HUES6 (cell line): ENCODE measurements at regions not wholly inside any gene's neighbourhood (a gene's known extent, or its start where the extent isn't known, plus 50 kb on each side); places are given as distances from the start of the nearest gene placed in this dataset.

Experiments used
- H3K27ac ChIP-seq: 2 replicates; pipeline ENCODE4 v1.7.0; 2013; ENCODE audit warnings: low read depth, mild to moderate bottlenecking, low read length, inconsistent platforms
- H3K27me3 ChIP-seq: 2 replicates; pipeline ENCODE4 v1.6.1; 2013; ENCODE audit warnings: low read length; ENCODE audit not compliant: control insufficient read depth, insufficient read depth
- H3K36me3 ChIP-seq: 2 replicates; pipeline ENCODE4 v1.6.1; 2013; ENCODE audit warnings: low read length; ENCODE audit not compliant: control insufficient read depth, insufficient read depth
- H3K4me1 ChIP-seq: 2 replicates; pipeline ENCODE4 v1.6.1; 2013; ENCODE audit warnings: low read length; ENCODE audit not compliant: control insufficient read depth, insufficient read depth
- H3K4me3 ChIP-seq: 2 replicates; pipeline ENCODE4 v1.5.1; 2013; ENCODE audit warnings: low read depth, low read length
- H3K9ac ChIP-seq: one replicate; pipeline ENCODE4 v1.6.1; 2013; ENCODE audit warnings: mild to moderate bottlenecking, low read length
- H3K9me3 ChIP-seq: 2 replicates; pipeline ENCODE4 v1.6.1; 2013; ENCODE audit warnings: low read depth, low read length; ENCODE audit not compliant: control insufficient read depth, insufficient read depth

DNA sequence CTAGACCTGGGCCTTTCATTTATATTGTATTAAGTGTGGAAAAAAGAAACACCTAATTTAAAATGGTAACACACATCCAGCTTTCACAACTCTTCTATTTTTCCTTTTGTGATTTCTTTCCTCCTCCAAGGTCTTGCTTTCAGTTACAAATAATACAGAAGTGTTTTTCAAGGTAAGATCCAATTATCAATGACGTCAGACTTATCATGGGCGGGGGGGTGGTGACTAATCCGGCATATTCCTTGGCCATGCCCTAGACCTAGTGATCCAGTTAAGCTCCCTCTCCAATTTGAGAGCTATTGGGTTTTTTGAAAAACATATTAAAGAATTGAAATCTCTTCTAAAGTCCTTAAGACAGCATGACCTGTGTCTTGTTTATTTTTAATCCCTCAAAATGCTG, 669.9 kb upstream of the NR5A2 start:
- no peaks in the 10 kb centered on the region for H3K4me1 ChIP-seq
- H3K36me3 ChIP-seq, result no peaks in the 10 kb centered on the region
- H3K9me3 ChIP-seq, result no peaks in the 10 kb centered on the region
- no peak overlapping the region for H3K27ac ChIP-seq
- H3K4me3 ChIP-seq, result no peak overlapping the region
- no peak overlapping the region for H3K9ac ChIP-seq
- H3K27me3 ChIP-seq, result no peaks in the 10 kb centered on the region

DNA sequence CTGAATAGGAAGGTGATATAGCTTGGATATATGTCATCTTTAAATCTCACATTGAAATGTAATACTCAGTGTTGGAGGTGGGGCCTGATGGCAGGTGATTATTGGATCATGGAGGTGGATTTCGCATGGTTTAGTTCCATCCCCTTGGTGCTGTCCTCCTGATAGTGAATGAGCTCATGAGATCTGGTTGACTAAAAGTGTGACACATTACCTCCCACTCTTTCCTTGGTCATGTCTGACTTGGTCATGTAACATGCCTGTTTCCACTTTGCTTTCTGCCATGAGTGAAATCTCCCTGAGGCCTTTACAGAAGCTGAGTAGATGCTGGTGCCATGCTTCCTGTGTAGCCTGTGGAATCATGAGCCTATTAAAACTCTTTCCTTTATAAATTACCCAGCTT, 664.5 kb upstream of the NR5A2 start:
- H3K4me1 ChIP-seq, result no peaks in the 10 kb centered on the region
- no peak overlapping the region for H3K27ac ChIP-seq
- H3K4me3 ChIP-seq, result no peak overlapping the region
- H3K27me3 ChIP-seq, result no peaks in the 10 kb centered on the region
- H3K9ac ChIP-seq, result no peak overlapping the region
- H3K36me3 ChIP-seq, result no peaks in the 10 kb centered on the region
- H3K9me3 ChIP-seq, result no peaks in the 10 kb centered on the region

DNA sequence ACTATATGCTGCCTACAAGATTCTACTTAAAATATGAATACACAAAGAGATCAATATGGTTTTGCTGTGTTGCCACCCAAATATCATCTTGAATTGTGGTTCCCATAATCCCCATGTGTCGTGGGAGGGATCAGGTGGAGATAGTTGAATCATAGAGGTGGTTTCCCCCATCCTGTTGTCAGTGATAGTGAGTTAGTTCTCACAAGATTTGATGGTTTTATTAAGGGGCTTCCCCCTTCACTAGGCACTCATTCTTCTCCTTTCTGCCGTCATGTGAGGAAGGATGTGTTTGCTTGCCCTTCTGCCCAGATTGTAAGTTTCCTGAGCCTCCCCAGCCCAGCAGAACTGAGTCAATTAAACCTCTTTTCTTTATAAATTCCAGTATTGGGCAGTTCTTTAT, 654.4 kb upstream of the NR5A2 start:
- H3K36me3 ChIP-seq, result no peaks in the 10 kb centered on the region
- no peak overlapping the region for H3K27ac ChIP-seq
- H3K9me3 ChIP-seq, result no peaks in the 10 kb centered on the region

DNA sequence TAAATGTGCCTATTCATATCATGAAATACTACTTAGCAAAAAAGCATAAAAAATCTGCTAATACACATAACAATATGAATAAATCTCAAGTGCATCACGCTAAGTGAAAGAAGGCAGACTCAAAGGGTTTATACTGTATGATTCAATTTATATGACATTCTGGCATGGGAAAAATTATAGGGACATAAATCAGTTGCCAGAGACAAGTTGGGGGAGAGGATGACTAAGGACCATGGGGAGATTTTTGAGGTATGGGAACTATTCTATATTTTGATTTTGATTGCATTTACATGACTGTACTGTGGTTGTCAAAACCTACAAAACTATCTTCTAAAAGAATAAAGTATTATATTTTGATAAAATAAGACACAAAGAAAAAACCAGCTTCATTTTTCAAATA, 650.3 kb upstream of the NR5A2 start:
- Histone ChIP-seq H3K27ac (no peak overlapping the region), H3K4me3 (no peak overlapping the region), H3K4me1 (no peaks in the 10 kb centered on the region), H3K9me3 (no peaks in the 10 kb centered on the region), H3K27me3 (no peaks in the 10 kb centered on the region), H3K36me3 (no peaks in the 10 kb centered on the region), H3K9ac (no peak overlapping the region)

More for the DNA sequence above, 654.4 kb upstream of the NR5A2 start:
- H3K4me3 ChIP-seq, result no peak overlapping the region
- no peaks in the 10 kb centered on the region for H3K4me1 ChIP-seq
- H3K9ac ChIP-seq, result no peak overlapping the region
- no peaks in the 10 kb centered on the region for H3K27me3 ChIP-seq

DNA sequence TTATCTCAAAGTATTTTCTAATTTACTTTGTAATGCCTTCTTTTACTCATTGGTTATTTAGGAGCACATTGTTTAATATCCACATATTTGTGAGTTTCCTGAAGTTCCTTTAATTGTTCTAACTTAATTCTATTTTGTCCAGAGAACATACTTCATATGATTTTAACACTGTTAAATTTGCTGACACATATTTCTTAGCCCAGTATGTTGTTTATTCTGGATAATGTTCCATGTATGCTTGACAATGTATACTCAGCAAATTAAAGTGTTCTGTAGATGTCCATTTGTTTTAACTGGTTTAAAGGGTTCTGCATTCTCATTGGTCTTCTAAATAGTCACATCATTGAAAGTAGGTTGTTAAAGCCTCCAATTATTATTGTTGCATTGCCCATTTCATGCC, 643.7 kb upstream of the NR5A2 start:
- Histone ChIP-seq H3K9ac (no peak overlapping the region), H3K27me3 (no peaks in the 10 kb centered on the region), H3K36me3 (no peaks in the 10 kb centered on the region), H3K4me3 (no peak overlapping the region), H3K9me3 (no peaks in the 10 kb centered on the region), H3K27ac (no peak overlapping the region), H3K4me1 (no peaks in the 10 kb centered on the region)

DNA sequence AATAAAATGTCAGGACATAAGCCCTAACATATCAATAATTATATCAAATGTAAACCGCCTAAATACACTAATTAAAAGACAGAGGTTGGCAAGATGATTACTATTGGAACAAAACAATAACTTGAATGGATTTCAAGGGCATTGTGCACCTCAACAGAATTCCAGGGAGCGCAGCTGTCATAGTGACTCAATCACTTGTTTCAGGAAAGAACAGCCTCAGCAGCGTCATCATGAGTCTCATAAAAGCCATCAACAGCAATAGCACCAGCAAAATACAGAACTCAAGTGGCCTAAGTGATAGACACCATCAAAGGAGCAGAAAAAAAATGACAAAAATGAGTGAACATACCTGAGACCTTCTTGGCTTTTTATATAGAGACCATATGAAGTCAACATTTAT, 632.7 kb upstream of the NR5A2 start:
- H3K9ac ChIP-seq, result no peak overlapping the region
- no peaks in the 10 kb centered on the region for H3K36me3 ChIP-seq
- H3K27me3 ChIP-seq, result no peaks in the 10 kb centered on the region
- H3K4me3 ChIP-seq, result no peak overlapping the region
- H3K9me3 ChIP-seq, result no peaks in the 10 kb centered on the region
- H3K27ac ChIP-seq, result no peak overlapping the region
- H3K4me1 ChIP-seq, result no peaks in the 10 kb centered on the region

DNA sequence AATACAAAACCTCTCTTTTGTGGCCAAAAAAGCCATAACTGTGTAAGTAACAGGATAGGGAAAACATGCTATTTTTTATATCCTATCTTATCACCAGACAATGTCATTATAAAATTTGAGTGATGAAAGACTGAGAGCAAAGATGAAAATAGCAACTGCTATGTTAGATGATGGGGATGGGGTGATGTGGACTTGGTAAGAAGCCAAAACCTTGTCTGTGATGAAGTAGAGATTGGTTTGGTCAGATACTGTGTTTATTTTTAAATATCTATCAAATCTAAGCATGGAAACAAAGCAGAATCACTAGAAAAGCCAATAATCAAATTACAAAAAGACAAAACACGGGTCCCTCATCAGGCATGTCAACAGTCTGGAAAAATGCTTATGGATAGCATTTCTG, 631.1 kb upstream of the NR5A2 start:
- no peak overlapping the region for H3K27ac ChIP-seq
- H3K36me3 ChIP-seq, result no peaks in the 10 kb centered on the region
- no peaks in the 10 kb centered on the region for H3K9me3 ChIP-seq
- H3K9ac ChIP-seq, result no peak overlapping the region
- H3K4me1 ChIP-seq, result no peaks in the 10 kb centered on the region
- no peaks in the 10 kb centered on the region for H3K27me3 ChIP-seq
- no peak overlapping the region for H3K4me3 ChIP-seq

DNA sequence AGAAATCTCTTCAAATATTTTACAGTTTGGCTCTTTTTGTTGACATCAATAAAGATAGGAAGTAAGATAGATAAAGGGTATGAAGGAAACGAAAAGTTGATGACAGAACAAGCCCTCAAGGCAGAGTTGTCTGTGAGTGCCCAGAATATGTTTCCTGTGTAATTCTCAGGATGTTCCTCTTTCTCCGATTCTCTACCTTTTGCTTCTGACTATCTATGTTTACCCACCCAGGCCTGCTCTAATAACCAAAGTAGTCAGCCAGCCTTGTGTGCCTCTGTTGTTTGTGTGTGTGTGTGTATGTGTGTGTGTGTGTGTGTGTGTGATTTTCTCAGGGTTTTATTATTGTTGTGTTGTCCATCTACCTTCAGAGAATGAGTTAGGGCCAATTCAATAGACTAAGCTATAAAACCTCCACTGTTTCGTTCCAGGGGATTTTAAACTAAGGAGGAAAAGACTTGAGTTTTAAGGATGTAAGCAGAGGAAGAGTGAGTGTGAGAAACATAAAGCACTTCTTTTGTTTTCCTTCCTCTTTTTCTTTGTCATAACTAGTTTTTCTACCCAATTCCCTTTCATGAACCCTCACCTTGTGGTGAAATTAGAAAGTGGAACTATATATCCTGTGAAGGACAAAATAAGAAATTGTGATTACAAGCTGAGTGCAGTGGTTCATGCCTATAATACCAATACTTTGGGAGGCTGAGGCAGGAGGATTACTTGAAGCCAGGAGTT, 627.4 kb upstream of the NR5A2 start:
- H3K27ac ChIP-seq, result no peak overlapping the region
- no peak overlapping the region for H3K9ac ChIP-seq
- no peaks in the 10 kb centered on the region for H3K27me3 ChIP-seq
- no peaks in the 10 kb centered on the region for H3K9me3 ChIP-seq
- no peaks in the 10 kb centered on the region for H3K36me3 ChIP-seq
- no peak overlapping the region for H3K4me3 ChIP-seq
- H3K4me1 ChIP-seq, result peaks cover 7% of the 10 kb centered on the region; the same call in 1 of the 2 replicates

DNA sequence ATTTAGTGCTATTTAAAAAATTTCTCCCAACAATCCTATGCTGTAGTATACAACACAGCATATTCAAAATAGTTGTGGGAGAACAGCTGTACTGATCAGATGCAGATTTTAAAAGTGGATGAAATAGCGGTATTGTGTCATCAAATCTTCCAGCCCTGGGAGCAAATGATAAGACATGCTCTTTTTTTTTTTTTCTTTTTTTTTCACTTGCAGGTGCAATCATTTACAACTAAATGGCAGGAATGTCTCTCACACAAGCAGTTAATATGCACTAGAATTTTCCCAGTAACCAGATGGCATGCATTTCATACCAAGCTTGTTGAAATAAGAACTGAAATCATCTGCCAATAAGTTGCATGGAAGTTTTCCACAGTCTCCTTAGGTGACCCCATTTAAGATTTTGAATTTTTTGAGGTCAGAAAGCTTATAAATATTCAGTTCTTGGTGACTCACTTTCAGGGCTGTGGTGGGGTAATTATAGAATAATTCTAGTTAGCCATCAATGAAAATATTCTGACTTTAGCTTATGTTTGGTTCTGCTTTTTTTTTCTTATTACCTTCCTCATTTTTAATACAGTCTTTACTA, 623.9 kb upstream of the NR5A2 start:
- Histone ChIP-seq H3K4me3 (no peak overlapping the region), H3K9ac (no peak overlapping the region), H3K9me3 (no peaks in the 10 kb centered on the region), H3K27ac (no peak overlapping the region), H3K4me1 (peaks cover 7% of the 10 kb centered on the region; the same call in 1 of the 2 replicates), H3K36me3 (no peaks in the 10 kb centered on the region), H3K27me3 (no peaks in the 10 kb centered on the region)

DNA sequence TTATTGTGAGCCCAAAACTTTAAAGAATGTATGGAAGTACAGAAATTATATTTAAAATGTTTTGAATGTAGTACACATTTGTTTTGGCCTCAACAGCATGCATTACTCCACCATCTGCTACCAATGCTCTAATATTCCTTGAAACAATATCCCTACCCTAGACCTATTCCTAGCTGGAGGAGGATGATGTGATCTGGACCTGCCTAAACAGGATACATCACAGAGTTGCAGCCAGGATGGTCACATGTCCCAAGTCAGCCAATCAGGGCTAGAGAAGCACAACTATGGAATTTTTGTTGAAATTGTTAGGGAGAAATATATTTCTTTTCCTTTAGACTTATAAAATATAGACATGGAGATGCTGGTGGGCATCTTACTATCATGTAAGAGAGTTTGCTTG, 623.3 kb upstream of the NR5A2 start:
- Histone ChIP-seq H3K27ac (no peak overlapping the region), H3K27me3 (no peaks in the 10 kb centered on the region), H3K9me3 (no peaks in the 10 kb centered on the region), H3K36me3 (no peaks in the 10 kb centered on the region), H3K4me3 (no peak overlapping the region), H3K4me1 (peaks cover 7% of the 10 kb centered on the region; the same call in 1 of the 2 replicates), H3K9ac (no peak overlapping the region)

DNA sequence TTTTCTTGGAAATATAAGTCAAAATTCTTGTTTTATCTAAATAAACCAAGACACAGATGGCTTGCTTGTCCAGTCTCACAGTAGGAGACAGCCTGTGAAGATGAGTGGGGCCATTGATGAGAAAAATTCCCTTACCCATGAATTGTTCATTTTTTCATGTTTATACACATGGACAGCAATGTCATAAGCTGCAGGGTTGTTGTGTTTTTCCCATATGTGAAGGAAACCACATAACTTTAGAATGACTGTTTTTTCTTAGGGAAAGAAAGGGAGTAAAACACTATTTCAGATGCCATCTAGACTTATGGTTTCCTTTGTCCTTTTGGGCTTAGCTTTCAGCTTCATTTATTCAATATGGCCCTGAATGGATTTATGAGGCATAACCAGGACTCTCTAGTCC, 622.5 kb upstream of the NR5A2 start:
- Histone ChIP-seq H3K4me1 (peaks cover 7% of the 10 kb centered on the region; the same call in 1 of the 2 replicates), H3K4me3 (no peak overlapping the region), H3K27ac (no peak overlapping the region), H3K9me3 (no peaks in the 10 kb centered on the region), H3K36me3 (no peaks in the 10 kb centered on the region), H3K27me3 (no peaks in the 10 kb centered on the region), H3K9ac (no peak overlapping the region)
